Ovary (tissue), 7 donors: ENCODE measurements at regions not wholly inside any gene's neighbourhood (a gene's known extent, or its start where the extent isn't known, plus 50 kb on each side); places are given as distances from the start of the nearest gene placed in this dataset.

Experiments
- DNase-seq, 5 donors: peaks; one replicate each; pipeline ENCODE4 v3.0.0-alpha.2; 2019 to 2020
- H3K27ac ChIP-seq, 2 donors: fragments of 200-600 bp; one replicate each; pipeline versions ENCODE4 v1.5.1 to v1.8.0; 2019 to 2022
- H3K27me3 ChIP-seq: fragments of 200-600 bp; one replicate; pipeline ENCODE4 v1.8.0; 2022
- H3K36me3 ChIP-seq: fragments of 200-600 bp; sonication (generic); one replicate; pipeline ENCODE4 v1.5.1; 2019
- H3K4me1 ChIP-seq: one replicate; pipeline ENCODE4 v1.8.1; 2013; ENCODE audit warnings: mild to moderate bottlenecking, moderate library complexity; ENCODE audit not compliant: insufficient read depth
- H3K4me3 ChIP-seq: fragments of 200-600 bp; sonication (generic); one replicate; pipeline ENCODE4 v1.5.1; 2017
- H3K9me3 ChIP-seq, 2 donors: fragments of 200-600 bp in 1 of 2; sonication (generic) in 1 of 2; one replicate each; pipeline versions ENCODE4 v1.5.1 to v1.8.1; 2013 to 2019; ENCODE audit warnings: mild to moderate bottlenecking in 1 of 2, moderate library complexity in 1 of 2
- CTCF ChIP-seq, 3 donors: fragments of 450-650 bp in 2 of 3; fragments of 200-600 bp in 1 of 3; IDR thresholded peaks; one replicate each; pipeline versions ENCODE4 v1.5.1 to v1.8.0; 2016 to 2022; ENCODE audit warnings: antibody characterized with exemption in 3 of 3, mild to moderate bottlenecking in 1 of 3
- EP300 ChIP-seq: sonication (generic); formaldehyde crosslinking; IDR thresholded peaks from one replicate; pipeline ENCODE4 v1.6.1; 2017; ENCODE audit warnings: antibody characterized with exemption
- POLR2A ChIP-seq: fragments of 450-650 bp; IDR thresholded peaks from one replicate; pipeline ENCODE4 v1.6.1; 2017; ENCODE audit warnings: antibody characterized with exemption, mild to moderate bottlenecking, moderate library complexity
- WGBS, 3 donors: extraction: QIAGEN DNeasy Blood & Tissue Kit in 1 of 3; methylation state at CpG; one replicate each; pipeline versions ENCODE4 v1.1.5 to v1.1.7; 2013 to 2017; 5-methylcytosine and 5-hydroxymethylcytosine counted together
- intact Hi-C, 4 donors: fragments of 100-400 bp; cut with DNase I; formaldehyde crosslinking; loops; one replicate each; pipeline versions ENCODE4 v1.11.0 to v1.15.1; 2022 to 2023
- donor health status: DM: no; HTN: no; CAD: no; lungs with moderate emphysema.
- donor health status: DM: no; HTN: no; CAD: no.
- donor health status: Bipolar disorder and iron deficiency.
- donor health status: DM: no; HTN: no; CAD: no.
- donor health status: DM: yes; HTN: yes; CAD: no.

GRCh38 chr10:3593611-3594010 lies 191.4 kb downstream of the KLF6 start:
- 90 to 92% (median 91%) methylated on average over 6 of the region's 6 CpGs for WGBS, 3 donors
- Histone ChIP-seq H3K27ac (no peak overlapping the region), H3K9me3 (no peaks in the 10 kb centered on the region), H3K27me3 (no peaks in the 10 kb centered on the region), H3K36me3 (no peaks in the 10 kb centered on the region), H3K4me1 (no peaks in the 10 kb centered on the region), H3K4me3 (no peak overlapping the region)
- intact Hi-C loops: no loop called here
- no peak for DNase-seq
- no peak for TF ChIP-seq CTCF (IDR thresholded peaks at IDR 0.05)
- no peak for TF ChIP-seq POLR2A
- no peak for TF ChIP-seq EP300

DNA sequence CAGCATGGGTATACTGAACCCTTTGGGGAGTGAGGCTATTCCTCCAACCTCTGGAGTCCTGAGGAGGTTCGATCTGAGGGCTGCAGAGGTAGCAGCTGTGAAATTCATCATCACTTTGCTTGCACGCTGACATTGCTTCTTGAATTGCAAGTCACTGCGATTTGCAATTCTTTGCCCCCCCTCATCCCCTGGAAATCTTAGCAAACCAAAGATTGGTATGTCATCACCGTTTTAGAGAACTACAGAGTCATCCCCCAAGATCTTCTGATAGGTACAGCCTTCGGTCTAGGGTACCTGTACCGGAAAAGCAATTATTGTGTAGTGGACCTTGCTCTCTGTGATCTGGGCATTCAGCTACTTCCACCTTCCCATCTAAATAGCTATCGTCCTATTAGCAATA lies 192.6 kb downstream of the KLF6 start:
- no peaks in the 10 kb centered on the region for H3K4me1 ChIP-seq
- H3K9me3 ChIP-seq: no peaks in the 10 kb centered on the region
- TF ChIP-seq EP300 (no peak), CTCF (IDR thresholded peaks at IDR 0.05) (no peak), POLR2A (no peak)
- H3K36me3 ChIP-seq: no peaks in the 10 kb centered on the region
- intact Hi-C loops: no loop called here
- no peak overlapping the region for H3K27ac ChIP-seq
- no peak overlapping the region for H3K4me3 ChIP-seq
- WGBS, 3 donors: 79 to 83% (median 79%) methylated on average over 7 of the region's 7 CpGs
- H3K27me3 ChIP-seq: no peaks in the 10 kb centered on the region
- no peak for DNase-seq

GRCh38 chr10:3588816-3589215 lies 196.2 kb downstream of the KLF6 start:
- DNase-seq: no peak
- no peak overlapping the region for H3K27ac ChIP-seq
- H3K9me3 ChIP-seq: no peaks in the 10 kb centered on the region
- WGBS, 3 donors: 76 to 85% (median 85%) methylated on average over 7 of the region's 7 CpGs
- no peak overlapping the region for H3K4me3 ChIP-seq
- no peaks in the 10 kb centered on the region for H3K36me3 ChIP-seq
- TF ChIP-seq EP300 (no peak), CTCF (IDR thresholded peaks at IDR 0.05) (no peak), POLR2A (no peak)
- no peaks in the 10 kb centered on the region for H3K4me1 ChIP-seq
- intact Hi-C loops: no loop called here
- H3K27me3 ChIP-seq: no peaks in the 10 kb centered on the region

DNA sequence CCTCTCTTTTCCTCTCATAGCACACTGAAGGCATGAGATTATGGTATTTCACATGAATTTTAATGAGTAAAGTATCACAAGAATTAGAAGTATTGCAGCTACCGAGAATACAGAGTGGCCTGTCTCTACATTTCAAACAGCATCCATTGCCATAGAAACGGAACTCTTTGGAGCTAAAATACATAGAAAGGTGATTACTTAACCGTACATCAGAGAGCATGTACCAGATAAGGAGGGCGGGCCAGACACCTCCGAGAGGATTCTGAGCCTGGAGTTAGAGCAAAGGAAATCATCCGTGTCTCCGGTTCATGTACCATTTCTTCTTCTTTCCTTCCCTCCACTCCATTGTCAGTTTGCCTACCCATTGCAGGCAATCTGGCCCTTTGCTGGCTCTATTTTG lies 196.7 kb downstream of the KLF6 start:
- Histone ChIP-seq H3K27ac (no peak overlapping the region), H3K9me3 (no peaks in the 10 kb centered on the region), H3K27me3 (no peaks in the 10 kb centered on the region), H3K4me1 (no peaks in the 10 kb centered on the region), H3K4me3 (no peak overlapping the region), H3K36me3 (no peaks in the 10 kb centered on the region)
- intact Hi-C loops: no loop called here
- WGBS, 3 donors: 86 to 94% (median 87%) methylated on average over 7 of the region's 7 CpGs
- no peak for DNase-seq
- no peak for TF ChIP-seq EP300
- TF ChIP-seq CTCF (IDR thresholded peaks at IDR 0.05): no peak
- TF ChIP-seq POLR2A: no peak
